ENCODE measurements at regions not wholly inside any gene's neighbourhood (a gene's known extent, or its start where the extent isn't known, plus 50 kb on each side); places are given as distances from the start of the nearest gene placed in this dataset.

DNA sequence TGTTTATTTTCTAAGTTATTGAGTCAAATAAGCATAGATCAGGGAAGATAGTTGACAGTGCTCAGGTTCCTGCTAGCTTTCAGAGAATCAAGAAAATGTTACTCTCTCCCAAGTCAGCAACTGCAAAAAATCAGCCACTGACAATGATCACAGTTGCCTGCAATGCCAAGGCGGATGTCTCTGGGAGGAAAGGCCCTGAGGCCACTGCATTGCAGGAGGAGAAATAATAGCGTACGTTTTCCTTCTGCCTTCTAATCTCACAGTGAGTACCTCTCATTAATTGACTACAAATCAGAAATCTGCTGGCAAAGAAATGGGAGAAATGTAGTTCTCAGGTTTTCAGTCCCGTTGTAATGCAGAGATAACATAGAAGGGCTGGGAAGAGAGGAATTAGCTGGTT, 54.0 kb upstream of the SPON1 start:
- Mint-ChIP-seq H3K4me3 (no peak overlapping the region), H3K4me1 (ENCODE audit: low read depth) (no peaks in the 10 kb centered on the region), H3K27me3 (ENCODE audit: low read depth) (no peaks in the 10 kb centered on the region), H3K9me3 (peaks cover 18% of the 10 kb centered on the region), H3K36me3 (ENCODE audit: insufficient read depth) (no peaks in the 10 kb centered on the region)
- ATAC-seq (no peak), DNase-seq (no peak)
